Spleen (tissue), 7 donors: ENCODE measurements at regions not wholly inside any gene's neighbourhood (a gene's known extent, or its start where the extent isn't known, plus 50 kb on each side); places are given as distances from the start of the nearest gene placed in this dataset.
"Not testable (repeated sequence)": the region's sequence is repeated elsewhere in the genome, so short reads cannot be mapped to it uniquely, and the experiment has no call there.

Experiments
- CTCF ChIP-seq, 11 experiments: fragments of 200-600 bp in 7 of 11; fragments of 450-650 bp in 4 of 11; sonication (generic) in 4 of 11; IDR thresholded peaks in 8 of 11; conservative IDR thresholded peaks in 3 of 11; 1 replicate in 7 of 11; 2 replicates in 4 of 11; pipeline versions ENCODE4 v1.4.0 to v1.8.0; 2016 to 2021; ENCODE audit warnings: antibody characterized with exemption in 11 of 11, inconsistent platforms in 4 of 11, mild to moderate bottlenecking in 1 of 11
- POLR2A ChIP-seq, 3 donors: fragments of 450-650 bp; IDR thresholded peaks; one replicate each; pipeline ENCODE4 v1.5.1; 2017; ENCODE audit warnings: antibody characterized with exemption in 3 of 3, mild to moderate bottlenecking in 1 of 3
- POLR2AphosphoS5 ChIP-seq, 3 donors: sonication (generic); formaldehyde crosslinking; IDR thresholded peaks; one replicate each; pipeline ENCODE4 v1.5.1; 2017; ENCODE audit warnings: antibody characterized with exemption in 3 of 3
- donor health status: DM: no; HTN: no; CAD: no; lungs with moderate emphysema.
- donor health status: DM: no; HTN: no; CAD: no.
- donor health status: DM: no; HTN: no; CAD: no.

GRCh38 chr4:171229354-171229753 is 583.9 kb upstream of the GALNTL6 start:
- TF ChIP-seq CTCF (IDR thresholded peaks at IDR 0.05 in 8 of 11, conservative IDR thresholded peaks at IDR 0.05 in 3 of 11); POLR2AphosphoS5 (IDR thresholded peaks at IDR 0.05); POLR2A (IDR thresholded peaks at IDR 0.05): not testable (repeated sequence)
